PC-3 (cell line): ENCODE measurements at regions not wholly inside any gene's neighbourhood (a gene's known extent, or its start where the extent isn't known, plus 50 kb on each side); places are given as distances from the start of the nearest gene placed in this dataset.

Experiments used
- ATAC-seq: fragments of 200-7000 bp; cut with Tn5 transposase; 2 replicates; pipeline ENCODE4 v1.9.1; 2020; ENCODE audit warnings: mild to moderate bottlenecking, moderate library complexity
- BruUV-seq: library from RNA; stranded (reverse); fragments of 400-500 nt; replicated peaks from 2 replicates; lab custom pipeline; 2021; lab: Mats Ljungman, UMichigan
- CTCF ChIA-PET: fragments of 300-600 bp; sonication (Branson Sonifier 250); formaldehyde crosslinking; loops from one replicate; lab custom pipeline; 2022; ENCODE audit warnings: antibody characterized with exemption; lab: Charles Lee
- POLR2A ChIA-PET: fragments of 300-600 bp; sonication (Branson Sonifier 250); formaldehyde crosslinking; loops from one replicate; lab custom pipeline; 2022; ENCODE audit warnings: antibody characterized with exemption; ENCODE audit not compliant: unreplicated experiment; lab: Charles Lee
- DNase-seq: peaks from one replicate; pipeline ENCODE4 v3.0.0-alpha.2; 2015
- H2AFZ ChIP-seq: fragments of 300-600 bp; sonication (generic); 2 replicates; pipeline ENCODE4 v1.6.0; 2016; ENCODE audit warnings: antibody characterized with exemption, low read length
- H3F3A ChIP-seq: fragments of 300-600 bp; sonication (generic); one replicate; pipeline ENCODE4 v1.6.0; 2017; ENCODE audit warnings: antibody characterized with exemption, low read length, control low read depth, mild to moderate bottlenecking; ENCODE audit not compliant: unreplicated experiment
- H3K27ac ChIP-seq: fragments of 300-600 bp; sonication (generic); 2 replicates; pipeline ENCODE4 v1.5.1; 2016; ENCODE audit warnings: mild to moderate bottlenecking, low read length
- H3K27me3 ChIP-seq: fragments of 300-600 bp; sonication (generic); 2 replicates; pipeline ENCODE4 v1.6.1; 2016; ENCODE audit warnings: low read length, mixed read lengths
- H3K36me3 ChIP-seq: fragments of 300-600 bp; sonication (generic); 2 replicates; pipeline ENCODE4 v1.6.1; 2016; ENCODE audit warnings: low read depth, mixed run types, low read length, mixed read lengths
- H3K4me1 ChIP-seq: fragments of 300-600 bp; sonication (generic); 2 replicates; pipeline ENCODE4 v1.5.1; 2016; ENCODE audit warnings: low read length; ENCODE audit not compliant: insufficient read depth
- H3K4me2 ChIP-seq: fragments of 300-600 bp; sonication (generic); 2 replicates; pipeline ENCODE4 v1.6.0; 2016; ENCODE audit warnings: low read length
- H3K4me3 ChIP-seq: fragments of 300-600 bp; sonication (generic); 2 replicates; pipeline ENCODE4 v1.5.1; 2016; ENCODE audit warnings: mild to moderate bottlenecking, low read length, mixed read lengths
- H3K79me2 ChIP-seq: fragments of 300-600 bp; sonication (generic); 2 replicates; pipeline ENCODE4 v1.6.1; 2017; ENCODE audit warnings: low read length, mixed read lengths
- H3K9ac ChIP-seq: fragments of 300-600 bp; sonication (generic); 2 replicates; pipeline ENCODE4 v1.6.0; 2016; ENCODE audit warnings: mild to moderate bottlenecking, low read length
- H3K9me2 ChIP-seq: fragments of 300-600 bp; sonication (generic); replicated peaks from 2 replicates; pipeline ENCODE4 v1.6.1; 2016; ENCODE audit warnings: mixed run types, low read length, mixed read lengths
- H3K9me3 ChIP-seq: fragments of 300-600 bp; sonication (generic); 2 replicates; pipeline ENCODE4 v1.6.1; 2016; ENCODE audit warnings: low read length, mixed read lengths
- H4K20me1 ChIP-seq: fragments of 300-600 bp; sonication (generic); 2 replicates; pipeline ENCODE4 v1.6.1; 2016; ENCODE audit warnings: low read length, mixed read lengths
- EZH2 ChIP-seq: fragments of 300-600 bp; sonication (generic); IDR thresholded peaks from one replicate; pipeline ENCODE4 v1.6.1; 2017; ENCODE audit warnings: antibody characterized with exemption, mild to moderate bottlenecking, low read length; ENCODE audit not compliant: unreplicated experiment
- EZH2phosphoT487 ChIP-seq: fragments of 300-600 bp; sonication (generic); IDR thresholded peaks from 2 replicates; pipeline ENCODE4 v1.6.1; 2018; ENCODE audit warnings: mild to moderate bottlenecking, antibody characterized with exemption, low read length, borderline replicate concordance
- intact Hi-C: fragments of 100-400 bp; cut with micrococcal nuclease; formaldehyde crosslinking; loops from 2 replicates; pipeline ENCODE4 v1.9.0; 2023
- TF ChIP-seq, protein P1 (sequence below): fragments of 300-600 bp; sonication (generic); conservative IDR thresholded peaks from 2 replicates; pipeline ENCODE4 v1.5.1; 2017; ENCODE audit warnings: antibody characterized with exemption, low read depth, mild to moderate bottlenecking, low read length

DNA sequence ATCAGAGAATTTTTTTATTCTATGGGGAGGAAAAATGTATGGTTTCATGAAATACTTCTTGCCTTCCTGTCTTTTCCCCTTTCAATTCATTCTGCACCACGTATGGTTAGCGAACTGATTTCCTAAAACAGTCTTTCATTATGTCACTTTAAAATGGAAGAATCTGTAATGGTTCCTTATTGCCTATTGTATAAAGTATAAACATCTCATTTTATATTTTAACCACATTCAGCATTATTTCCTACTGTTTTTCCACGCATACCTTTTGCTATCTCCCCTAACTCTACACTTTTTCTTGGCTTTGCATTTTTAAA lies 232.3 kb upstream of the B3GALT2 start:
- no peaks in the 10 kb centered on the region for H3F3A ChIP-seq
- H3K9me3 ChIP-seq, result no peaks in the 10 kb centered on the region
- H3K4me3 ChIP-seq, result no peak overlapping the region
- peak overlapping the region; percentile 66; the same call in 1 of the 2 replicates for H2AFZ ChIP-seq
- intact Hi-C loops, result no loop called here
- H3K9ac ChIP-seq, result no peak overlapping the region
- H3K4me1 ChIP-seq, result no peaks in the 10 kb centered on the region
- no peak for DNase-seq
- no peaks in the 10 kb centered on the region for H3K36me3 ChIP-seq
- ChIA-PET POLR2A (no interaction called here), CTCF (no interaction called here)
- no peaks in the 10 kb centered on the region for H3K9me2 ChIP-seq
- H3K27ac ChIP-seq, result no peak overlapping the region
- peak overlapping the region; percentile 65; the same call in 1 of the 2 replicates for H3K4me2 ChIP-seq
- ATAC-seq, result no peak
- H4K20me1 ChIP-seq, result no peaks in the 10 kb centered on the region
- H3K27me3 ChIP-seq, result no peaks in the 10 kb centered on the region
- H3K79me2 ChIP-seq, result no peaks in the 10 kb centered on the region
- TF ChIP-seq, protein P1, sequence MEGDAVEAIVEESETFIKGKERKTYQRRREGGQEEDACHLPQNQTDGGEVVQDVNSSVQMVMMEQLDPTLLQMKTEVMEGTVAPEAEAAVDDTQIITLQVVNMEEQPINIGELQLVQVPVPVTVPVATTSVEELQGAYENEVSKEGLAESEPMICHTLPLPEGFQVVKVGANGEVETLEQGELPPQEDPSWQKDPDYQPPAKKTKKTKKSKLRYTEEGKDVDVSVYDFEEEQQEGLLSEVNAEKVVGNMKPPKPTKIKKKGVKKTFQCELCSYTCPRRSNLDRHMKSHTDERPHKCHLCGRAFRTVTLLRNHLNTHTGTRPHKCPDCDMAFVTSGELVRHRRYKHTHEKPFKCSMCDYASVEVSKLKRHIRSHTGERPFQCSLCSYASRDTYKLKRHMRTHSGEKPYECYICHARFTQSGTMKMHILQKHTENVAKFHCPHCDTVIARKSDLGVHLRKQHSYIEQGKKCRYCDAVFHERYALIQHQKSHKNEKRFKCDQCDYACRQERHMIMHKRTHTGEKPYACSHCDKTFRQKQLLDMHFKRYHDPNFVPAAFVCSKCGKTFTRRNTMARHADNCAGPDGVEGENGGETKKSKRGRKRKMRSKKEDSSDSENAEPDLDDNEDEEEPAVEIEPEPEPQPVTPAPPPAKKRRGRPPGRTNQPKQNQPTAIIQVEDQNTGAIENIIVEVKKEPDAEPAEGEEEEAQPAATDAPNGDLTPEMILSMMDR, result no peak
- TF ChIP-seq EZH2 (no peak), EZH2phosphoT487 (no peak)
- BruUV-seq, result no TSS peak

GRCh38 chr1:193417945-193418744 lies 231.7 kb upstream of the B3GALT2 start:
- Histone ChIP-seq H4K20me1 (no peaks in the 10 kb centered on the region), H3K9ac (no peak overlapping the region), H3K9me2 (no peaks in the 10 kb centered on the region), H3K79me2 (no peaks in the 10 kb centered on the region), H3F3A (no peaks in the 10 kb centered on the region), H2AFZ (peak overlapping the region; percentile 66), H3K36me3 (no peaks in the 10 kb centered on the region), H3K27ac (no peak overlapping the region), H3K9me3 (no peaks in the 10 kb centered on the region), H3K4me2 (peak overlapping the region; percentile 65; the same call in 1 of the 2 replicates), H3K4me3 (no peak overlapping the region), H3K4me1 (no peaks in the 10 kb centered on the region), H3K27me3 (no peaks in the 10 kb centered on the region)
- ChIA-PET CTCF (no interaction called here), POLR2A (no interaction called here)
- intact Hi-C loops, result no loop called here
- peak; percentile 15; the same call in 1 of the 2 replicates for ATAC-seq
- no TSS peak for BruUV-seq
- no peak for DNase-seq
- TF ChIP-seq, protein P1, result no peak
- TF ChIP-seq EZH2 (no peak), EZH2phosphoT487 (no peak)

- DNase-seq (no peak), ATAC-seq (no peak)
- Histone ChIP-seq H3K9ac (no peak overlapping the region), H3F3A (no peaks in the 10 kb centered on the region), H3K9me2 (no peaks in the 10 kb centered on the region), H2AFZ (no peak overlapping the region), H3K4me1 (no peaks in the 10 kb centered on the region), H3K4me3 (no peak overlapping the region), H3K36me3 (no peaks in the 10 kb centered on the region), H3K27ac (no peak overlapping the region), H3K9me3 (no peaks in the 10 kb centered on the region), H3K79me2 (no peaks in the 10 kb centered on the region), H4K20me1 (no peaks in the 10 kb centered on the region), H3K27me3 (no peaks in the 10 kb centered on the region), H3K4me2 (no peak overlapping the region)
- intact Hi-C loops, result no loop called here
- BruUV-seq, result no TSS peak
- ChIA-PET POLR2A (no interaction called here), CTCF (no interaction called here)
- TF ChIP-seq, protein P1, result no peak
- TF ChIP-seq EZH2phosphoT487 (no peak), EZH2 (no peak)
These were observed 231.0 kb upstream of the B3GALT2 start for GRCh38 chr1:193417403-193417802.
